EH (cell line): ENCODE measurements at regions not wholly inside any gene's neighbourhood (a gene's known extent, or its start where the extent isn't known, plus 50 kb on each side); places are given as distances from the start of the nearest gene placed in this dataset.
"Not testable (repeated sequence)": the region's sequence is repeated elsewhere in the genome, so short reads cannot be mapped to it uniquely, and the experiment has no call there.

ENCODE experiments used
- DNase-seq: peaks from one replicate; pipeline ENCODE4 v3.0.0-alpha.2; 2015; ENCODE audit warnings: low read depth

DNA sequence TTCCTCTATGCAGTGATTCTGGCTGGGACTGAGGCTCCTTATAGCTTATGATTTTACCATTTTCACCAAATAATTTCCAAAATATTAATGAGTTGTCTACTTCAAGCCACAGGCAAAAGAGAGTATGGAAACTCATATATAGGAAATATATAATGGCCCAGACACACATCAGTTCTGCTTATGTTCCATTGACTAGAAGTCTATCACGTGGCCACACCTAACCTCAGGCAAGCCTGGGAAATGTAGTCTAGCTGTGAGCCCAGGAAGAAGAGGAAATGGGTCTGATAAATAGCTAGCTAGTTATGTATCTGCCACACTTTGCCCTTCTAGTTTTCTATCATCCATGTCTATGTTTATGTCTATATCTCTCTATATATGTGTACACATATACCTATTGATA, 195.1 kb downstream of the OTOL1 start:
- DNase-seq: no peak

DNA sequence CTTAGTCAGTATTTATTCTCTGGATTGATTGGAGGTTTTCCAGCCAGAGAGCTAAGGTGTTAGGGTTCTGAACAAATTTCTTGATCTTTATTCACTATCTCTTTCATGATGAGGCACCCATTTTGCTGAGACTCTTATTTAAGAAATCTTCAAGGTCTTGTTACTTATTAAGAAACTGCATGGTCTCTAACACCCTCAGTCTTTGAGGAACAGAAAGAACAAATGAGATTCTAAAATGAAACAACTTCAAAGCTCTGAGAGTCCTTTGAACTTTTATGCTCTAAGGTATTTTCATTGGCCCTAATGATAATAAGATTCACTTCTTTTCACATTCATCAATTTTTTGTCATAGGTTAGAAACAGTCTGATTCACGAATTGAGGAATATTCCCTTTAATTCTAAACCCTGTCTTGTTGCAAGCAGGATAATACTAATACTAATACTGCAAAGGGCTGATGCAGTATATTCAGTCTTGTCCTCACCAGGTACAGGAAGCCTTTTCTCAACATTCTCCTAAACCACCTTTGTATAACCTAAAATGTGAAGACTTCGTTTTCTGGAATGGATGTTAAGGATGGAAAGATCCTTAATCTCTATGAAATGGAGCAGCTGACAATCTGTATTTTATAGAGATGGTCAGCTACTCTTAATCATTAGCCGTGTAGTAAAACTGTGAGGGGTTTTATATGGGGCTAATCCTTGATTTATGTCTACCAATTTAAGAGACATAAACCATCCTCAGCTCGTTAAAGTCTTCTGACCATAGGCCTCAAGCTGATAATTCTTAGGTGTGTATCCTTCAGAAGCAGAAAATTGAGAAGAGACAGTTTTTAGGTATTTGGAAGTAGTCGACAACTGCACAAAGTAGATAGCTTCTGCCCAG, 198.3 kb downstream of the OTOL1 start:
- no peak for DNase-seq

DNA sequence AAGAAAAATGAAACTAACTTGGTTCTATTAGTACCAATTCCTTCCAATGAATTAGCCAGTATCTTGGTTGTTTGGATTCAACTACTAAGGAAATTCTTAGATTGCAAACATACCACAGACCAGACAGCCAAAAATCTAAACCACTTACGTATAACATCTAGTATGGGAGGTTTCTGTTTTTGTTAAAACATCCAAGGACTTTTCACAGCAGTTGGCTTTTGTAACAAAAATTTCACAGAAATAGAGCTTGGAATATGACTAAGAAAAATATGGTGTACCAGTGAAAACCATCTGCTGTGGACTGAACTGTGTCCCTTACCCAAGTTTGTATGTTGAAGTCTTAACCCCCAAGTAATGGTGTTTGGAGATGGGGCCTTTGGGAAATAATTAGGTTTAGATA, 199.2 kb downstream of the OTOL1 start:
- no peak for DNase-seq

DNA sequence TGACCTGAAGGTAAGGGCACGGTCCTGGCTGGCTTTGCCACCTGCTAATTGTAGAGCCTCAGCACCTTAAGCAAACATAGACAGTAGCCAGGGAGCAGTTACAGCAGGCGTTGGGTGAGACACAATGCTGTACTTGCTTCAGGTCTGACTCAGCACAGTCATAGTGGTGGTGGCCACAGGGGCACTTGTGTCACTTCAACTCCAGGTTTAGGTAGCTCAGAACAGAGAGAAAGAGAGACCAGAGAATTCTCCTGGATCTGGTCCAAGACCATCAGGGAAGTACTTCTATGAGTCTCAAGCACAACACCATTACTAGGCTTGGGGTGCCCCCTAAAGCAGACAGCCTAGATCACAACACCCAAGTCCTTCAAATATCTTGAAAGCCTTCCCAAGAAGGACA, 204.4 kb downstream of the OTOL1 start:
- no peak for DNase-seq

DNA sequence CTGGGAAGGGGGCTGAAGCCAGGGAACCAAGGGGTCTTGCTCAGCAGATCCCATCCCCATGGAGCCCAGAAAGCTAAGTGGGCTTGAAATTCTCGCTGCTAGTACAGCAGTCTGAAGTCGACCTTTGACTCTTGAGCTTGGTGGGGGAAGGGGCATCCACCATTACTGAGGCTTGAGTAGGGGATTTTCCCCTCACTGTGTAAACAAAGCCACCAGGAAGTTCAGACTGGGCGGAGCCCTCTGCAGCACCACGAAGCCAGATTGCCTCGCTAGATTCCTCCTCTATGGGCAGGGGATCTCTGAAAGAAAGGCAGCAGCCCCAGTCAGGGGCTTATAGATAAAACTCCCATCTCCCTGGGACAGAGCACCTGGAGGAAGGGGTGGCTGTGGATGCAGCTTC, 210.6 kb downstream of the OTOL1 start:
- DNase-seq: not testable (repeated sequence)

DNA sequence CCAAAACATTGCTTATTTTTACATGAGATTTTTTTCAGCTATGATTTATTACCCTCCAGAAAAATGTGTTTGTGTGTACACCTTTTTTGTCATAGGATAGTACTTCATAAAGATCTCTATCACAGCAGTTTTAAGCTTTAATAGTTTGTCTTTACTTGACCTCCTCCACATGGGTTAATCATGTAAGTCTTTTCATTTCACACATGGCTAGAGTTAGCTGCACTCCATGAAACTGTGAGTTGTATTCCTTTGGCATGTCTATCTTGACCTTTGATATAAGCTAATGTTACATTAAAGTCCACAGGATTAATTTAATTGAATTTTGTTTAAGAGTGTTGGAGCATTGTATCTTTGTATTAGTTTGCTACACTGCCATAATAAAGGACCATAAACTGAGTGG, 217.1 kb downstream of the OTOL1 start:
- no peak for DNase-seq

DNA sequence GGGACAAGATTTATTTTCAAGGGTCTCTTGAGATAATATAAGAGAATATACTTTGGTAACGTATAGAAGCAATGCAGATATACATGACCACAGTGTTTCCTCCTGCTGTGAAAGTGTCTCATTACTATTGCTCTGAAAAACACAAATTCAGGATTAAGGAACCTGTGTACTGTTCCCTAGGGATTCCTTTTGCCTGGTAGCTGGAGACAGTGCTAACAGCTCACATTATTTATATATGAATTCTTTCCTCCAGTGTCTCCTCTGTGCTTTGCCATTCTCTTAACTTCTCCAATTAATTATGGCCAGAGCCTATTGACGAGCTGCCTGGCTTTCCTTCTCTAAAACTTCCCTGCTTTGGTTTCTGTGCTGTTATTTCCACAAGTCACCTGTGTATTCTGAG, 235.4 kb downstream of the OTOL1 start:
- DNase-seq: no peak

DNA sequence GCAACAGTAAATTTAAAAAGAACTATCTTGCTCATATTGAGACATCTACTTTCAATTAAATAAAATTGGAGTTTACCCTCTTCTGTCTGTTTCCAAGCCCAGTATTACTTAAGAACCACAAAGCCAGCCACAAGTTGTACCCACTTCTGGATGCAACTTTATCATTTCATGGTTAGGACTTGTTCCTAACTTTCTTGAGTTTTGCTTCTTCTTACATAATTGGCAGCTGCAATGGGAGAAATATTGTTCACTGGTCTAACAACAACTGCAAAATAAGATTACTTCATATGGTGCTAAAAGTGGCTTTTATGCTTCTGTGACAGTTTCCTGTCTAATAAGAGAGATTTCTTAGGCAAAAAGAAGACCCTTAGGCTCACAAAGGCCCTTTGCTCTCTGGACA, 240.6 kb downstream of the OTOL1 start:
- DNase-seq: no peak

DNA sequence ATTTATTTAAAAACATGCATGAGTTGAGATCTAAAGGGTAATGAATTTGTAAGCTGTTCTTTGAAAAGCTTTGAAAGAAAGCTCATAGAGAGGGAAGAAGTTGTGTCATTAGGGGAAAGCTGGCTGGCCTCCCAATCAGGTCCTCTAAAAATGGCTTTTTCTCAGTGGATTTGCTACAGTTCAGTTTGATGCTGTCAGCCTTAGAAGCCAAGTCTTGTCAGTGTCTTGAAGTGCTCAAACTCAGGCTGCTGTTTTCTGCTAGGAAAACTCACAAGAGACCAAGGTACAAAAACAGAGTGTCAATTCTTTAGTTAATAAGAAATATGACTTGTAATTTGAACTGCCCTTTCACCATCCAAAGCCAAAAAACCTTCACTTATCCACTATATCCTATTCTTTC, 243.8 kb downstream of the OTOL1 start:
- no peak for DNase-seq

DNA sequence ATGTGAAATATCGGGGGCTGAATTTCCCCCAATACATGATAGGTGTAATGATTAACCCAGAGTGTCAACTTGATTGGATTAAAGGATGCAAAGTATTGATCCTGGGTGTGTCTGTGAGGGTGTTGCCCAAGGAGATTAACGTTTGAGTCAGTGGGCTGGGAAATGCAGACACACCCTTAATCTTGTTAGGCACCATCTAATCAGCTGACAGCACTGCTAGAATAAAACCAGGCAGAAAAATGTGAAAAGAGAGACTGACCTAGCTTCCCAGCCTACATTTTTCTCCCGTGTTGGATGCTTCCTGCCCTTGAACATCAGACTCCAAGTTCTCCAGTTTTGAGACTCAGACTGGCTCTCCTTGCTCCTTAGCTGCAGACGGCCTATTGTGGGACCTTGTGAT, 247.8 kb downstream of the OTOL1 start:
- DNase-seq: no peak

DNA sequence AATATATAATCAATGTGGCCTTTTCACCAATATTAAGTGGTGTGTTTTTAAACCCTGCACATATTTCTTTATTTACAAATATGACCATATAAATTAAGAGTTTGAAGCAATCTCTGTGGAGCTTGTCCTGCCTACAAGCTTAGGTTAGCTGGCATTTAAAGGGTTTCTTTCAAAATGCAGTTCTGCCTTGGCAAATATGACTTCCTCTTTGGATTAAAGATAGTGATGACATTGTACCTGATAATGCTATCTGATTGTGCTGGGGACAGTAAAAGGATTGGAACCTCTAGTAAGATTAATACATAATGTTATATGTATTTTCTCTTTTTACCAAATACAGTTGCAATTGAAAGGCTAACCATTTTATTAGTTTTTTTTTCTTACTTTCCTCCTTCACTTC, 249.1 kb downstream of the OTOL1 start:
- DNase-seq: no peak

DNA sequence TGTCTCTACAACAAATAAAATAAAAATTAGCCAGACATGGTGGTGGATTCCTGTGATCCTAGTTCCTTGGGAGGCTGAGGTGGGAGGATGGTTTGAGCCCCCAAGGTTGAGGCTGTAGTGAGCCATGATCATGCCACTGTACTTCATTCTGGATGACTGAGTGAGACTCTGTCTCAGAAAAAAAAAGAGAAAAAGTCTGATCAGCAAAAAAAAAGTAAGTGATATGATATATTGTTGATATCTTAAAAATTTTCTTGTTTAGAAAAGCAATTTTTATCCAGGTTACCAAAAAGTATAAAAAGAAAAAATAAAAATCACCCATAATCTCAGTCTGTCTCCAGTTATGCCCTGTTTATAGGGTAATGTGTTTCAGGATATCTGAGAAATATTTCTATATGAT, 251.4 kb downstream of the OTOL1 start:
- DNase-seq: no peak

DNA sequence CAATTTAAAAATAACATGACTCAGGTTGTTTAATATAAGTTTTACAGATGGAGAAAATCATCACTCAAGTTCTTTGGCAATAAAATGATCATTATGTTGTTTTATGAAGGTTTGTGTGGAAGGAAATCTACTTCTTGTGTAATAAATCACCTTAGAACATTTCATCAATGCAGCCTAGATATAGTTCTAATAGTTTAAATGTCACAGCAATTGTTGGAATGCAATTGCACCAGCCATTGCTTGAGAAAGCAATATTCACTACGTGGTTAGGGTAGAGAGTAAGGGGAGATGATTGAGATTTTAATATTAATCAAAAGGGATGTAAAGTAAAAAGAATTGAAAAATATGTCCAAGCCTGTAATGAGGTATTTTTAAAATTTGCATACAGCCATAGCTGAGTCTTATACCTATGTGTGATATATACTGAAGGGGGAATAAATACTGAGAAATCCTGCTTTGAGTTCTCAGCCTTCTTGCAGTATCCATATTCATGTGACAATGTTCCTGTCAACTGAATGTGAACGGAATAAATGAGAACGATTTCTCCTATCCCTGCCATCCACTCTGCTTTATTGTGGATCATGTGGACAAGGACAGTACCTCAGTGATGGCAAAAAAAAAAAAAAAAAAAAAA, 257.9 kb downstream of the OTOL1 start:
- DNase-seq: no peak

DNA sequence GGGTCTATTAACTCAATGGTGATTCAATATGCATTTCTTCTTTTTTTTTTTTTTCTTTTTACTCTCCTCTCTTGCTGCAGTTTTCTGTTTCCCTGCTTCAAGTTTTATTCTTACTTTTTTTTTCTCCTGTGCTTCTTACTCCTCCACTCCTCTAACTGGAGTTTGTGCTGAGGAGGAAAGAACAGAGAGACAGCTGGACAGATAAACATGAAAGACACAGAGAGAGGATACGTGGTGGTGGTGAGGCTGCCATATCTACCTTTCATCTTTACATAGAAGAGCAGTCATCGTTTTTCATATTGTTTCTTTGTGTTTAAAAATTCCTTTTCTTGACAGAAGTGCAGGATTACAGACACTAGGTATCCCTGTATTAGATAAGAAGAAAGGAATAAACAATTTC, 262.8 kb downstream of the OTOL1 start:
- no peak for DNase-seq

DNA sequence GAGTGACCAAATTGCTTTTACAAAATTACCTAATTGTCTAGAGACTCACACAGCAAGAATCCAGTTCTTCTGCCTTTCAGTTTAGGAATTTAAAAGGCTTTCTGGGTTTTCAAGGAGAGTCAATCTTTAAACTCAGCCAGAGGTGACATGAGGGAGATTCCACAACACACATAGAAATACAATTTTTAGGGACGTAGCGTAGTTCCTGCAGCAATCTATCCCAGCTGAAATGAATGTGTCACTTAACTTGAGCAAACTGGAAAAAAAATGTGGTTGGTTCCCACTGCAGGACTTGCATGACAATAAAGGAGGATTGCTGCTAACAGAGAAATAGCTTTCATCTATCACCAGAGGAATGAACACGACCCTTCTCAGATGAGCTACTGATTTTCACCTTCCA, 269.7 kb downstream of the OTOL1 start:
- DNase-seq: no peak

DNA sequence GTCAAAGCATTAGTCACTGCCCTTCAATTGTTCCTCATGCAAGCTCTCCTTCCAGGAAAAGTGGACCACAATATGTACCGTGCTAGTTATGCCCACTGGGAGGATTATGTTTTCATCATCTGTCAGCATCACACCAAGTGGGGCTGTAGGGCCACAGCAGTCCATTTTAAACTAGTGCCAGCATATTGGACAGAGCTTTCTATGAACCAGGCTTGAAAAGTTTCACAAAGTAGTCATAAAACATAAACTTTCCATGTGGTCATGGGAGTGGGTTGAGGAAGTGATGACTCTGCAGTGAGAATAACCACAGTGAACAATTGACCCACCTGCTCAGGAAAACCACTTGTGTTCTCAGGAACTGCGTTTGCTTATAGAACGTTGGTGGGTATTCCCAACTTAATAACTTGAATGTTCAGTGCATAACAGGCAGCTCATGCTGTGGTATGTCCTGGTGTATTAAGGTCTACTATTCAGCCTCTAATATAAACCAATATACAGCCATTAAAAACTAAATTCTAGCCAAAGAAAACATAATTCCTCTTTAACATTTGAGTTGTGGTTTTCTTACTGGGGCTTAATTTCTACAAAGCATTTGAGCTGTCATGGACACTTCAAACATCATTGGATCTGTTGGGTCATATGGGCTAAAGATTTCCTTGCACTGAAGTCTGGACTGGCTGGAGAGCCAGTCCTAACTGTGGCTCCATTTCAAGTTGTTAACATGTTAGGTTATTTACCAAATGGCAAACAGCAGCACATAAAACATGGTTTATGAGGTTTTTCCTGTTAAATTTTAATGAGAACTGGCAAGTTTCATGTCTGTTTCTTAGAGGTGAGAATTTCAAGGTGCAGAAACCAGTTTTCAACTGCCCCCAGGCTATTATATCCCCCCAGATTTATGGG, 274.1 kb downstream of the OTOL1 start:
- no peak for DNase-seq

DNA sequence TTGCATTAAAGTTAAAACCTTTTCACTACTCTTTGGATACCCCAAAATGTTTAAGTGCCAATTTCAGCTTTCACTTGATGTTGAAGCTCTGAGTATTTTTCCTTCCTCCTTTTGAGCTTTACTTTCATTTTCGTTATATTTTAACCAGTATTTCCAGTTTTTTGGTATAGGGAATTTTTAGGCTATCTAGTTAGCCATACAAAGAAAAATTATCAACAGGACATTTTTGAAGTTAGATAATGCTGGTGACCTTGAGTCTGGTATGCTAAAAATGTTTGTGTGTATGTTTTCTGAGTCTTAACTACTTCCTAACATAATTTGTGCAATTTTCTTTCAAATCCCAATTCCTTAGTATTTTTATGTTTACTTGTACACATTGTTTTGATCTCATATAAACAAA, 284.8 kb downstream of the OTOL1 start:
- DNase-seq: no peak

DNA sequence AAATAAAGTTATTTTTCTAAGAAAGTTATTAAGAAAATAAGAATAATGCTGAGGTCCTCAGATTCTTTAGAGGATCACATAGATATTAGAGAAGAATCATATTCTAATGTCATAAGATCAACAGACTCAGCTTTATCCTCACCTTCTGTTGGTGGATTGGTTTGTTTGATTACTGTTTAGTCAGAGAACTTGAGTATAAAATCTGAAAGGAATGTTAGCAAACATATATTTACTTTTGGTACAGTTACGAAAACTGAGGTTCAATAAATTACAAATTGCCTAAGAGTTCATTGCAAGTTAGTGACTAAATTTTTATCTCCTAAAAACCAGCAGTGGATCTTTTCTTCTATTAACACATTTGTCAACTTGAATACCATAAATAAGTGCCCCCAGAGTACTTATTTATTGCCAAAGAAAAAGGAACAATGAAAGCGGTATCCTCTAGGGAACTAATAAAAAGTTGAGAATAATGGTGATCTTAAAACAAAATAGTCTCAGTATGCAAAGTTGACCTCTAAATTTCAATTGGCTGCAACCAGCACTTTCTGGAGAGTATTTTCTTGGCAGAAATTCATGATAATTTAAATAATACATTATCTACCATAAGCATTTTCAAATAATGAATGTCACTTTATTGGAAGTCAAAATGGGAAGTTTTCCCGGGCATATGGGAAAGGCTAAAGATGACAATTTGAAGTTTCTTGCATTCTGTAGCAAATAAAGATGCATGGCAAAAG, 296.8 kb downstream of the OTOL1 start:
- no peak for DNase-seq

DNA sequence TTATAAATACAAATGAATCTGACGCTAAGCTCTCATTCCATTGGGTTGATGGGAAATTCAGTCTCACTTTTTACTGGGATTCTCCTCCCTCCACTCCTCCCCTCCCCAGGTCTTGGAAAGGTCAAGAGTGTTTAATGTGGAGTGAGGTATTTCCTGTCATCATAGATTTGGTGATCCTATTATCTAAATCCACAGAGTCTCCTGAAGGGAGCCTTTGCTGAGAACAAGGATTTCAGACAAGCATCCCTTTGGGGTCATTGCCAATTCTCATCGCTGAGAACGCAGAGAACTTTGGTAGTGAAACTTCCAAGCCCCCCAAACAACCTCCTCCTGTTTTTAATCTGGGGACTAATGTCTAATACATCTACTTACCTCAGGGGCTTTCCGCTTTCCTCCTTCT, 297.9 kb downstream of the OTOL1 start:
- no peak for DNase-seq

DNA sequence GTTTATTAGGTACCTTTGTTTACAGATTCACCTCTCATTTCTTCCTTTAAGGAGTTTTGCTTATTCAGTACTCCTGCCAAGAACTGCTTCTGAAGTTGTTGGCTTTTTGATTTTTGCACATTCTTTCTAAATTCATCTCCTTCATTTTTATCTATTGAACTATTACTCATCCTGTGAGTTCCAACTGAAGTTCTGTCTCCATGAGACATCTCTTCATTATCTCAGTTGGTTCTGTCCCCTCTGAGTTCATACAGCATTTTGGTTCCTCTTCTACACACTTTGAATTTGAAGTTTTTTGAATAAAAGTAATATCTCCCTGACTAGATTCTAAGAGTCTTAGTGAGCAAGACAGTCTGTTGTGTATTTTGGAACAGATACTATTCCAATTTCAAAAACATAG, 299.7 kb downstream of the OTOL1 start:
- DNase-seq: no peak

DNA sequence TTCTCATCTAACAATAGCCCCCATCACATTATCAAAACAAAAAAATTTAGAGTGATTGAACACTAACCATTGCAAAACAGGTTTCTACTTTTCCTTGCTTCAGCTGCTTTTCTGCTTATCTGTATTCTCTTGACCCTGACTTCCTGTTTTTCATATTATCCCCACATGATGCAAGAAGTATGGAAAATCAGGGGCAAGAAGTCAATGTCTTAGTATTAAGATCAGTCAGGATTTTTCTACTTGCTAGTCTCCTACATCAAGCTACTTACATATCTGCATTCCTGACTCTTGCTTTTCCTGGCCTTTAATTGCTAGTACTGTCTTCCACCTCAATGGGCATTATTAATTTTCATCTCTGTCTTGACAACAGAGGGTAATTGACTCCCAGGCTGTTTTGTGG, 300.2 kb downstream of the OTOL1 start:
- no peak for DNase-seq

DNA sequence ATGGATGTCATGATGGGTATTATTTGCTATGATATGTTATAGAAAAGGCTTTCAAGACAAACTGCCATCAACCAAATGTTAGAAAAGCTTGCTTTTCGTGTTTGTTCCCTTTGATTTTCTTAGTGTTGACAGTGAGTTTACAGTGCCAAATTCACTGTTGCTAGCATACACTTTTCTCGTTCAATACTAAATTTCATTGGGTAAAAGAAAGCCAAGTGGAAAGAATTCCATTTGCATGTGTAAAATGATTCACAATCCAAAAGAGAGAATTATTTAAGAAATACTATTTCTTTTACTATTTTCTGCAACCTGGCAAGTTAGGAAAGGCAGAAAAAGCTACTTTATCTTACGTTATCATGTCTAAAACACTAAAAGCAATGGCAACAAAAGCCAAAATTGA, 301.4 kb downstream of the OTOL1 start:
- DNase-seq: no peak
